GM19035 (cell line): ENCODE measurements at regions not wholly inside any gene's neighbourhood (a gene's known extent, or its start where the extent isn't known, plus 50 kb on each side); places are given as distances from the start of the nearest gene placed in this dataset.

Experiments
- ATAC-seq: cut with Tn5 transposase; IDR thresholded peaks from one replicate; pipeline ENCODE4 v1.9.1; 2021; ENCODE audit not compliant: unreplicated experiment

- ATAC-seq, result no peak
Observed at GRCh38 chr9:134243778-134244467, 79.6 kb upstream of the RNU6ATAC start.

GRCh38 chr9:134245179-134245578, 80.8 kb upstream of the RNU6ATAC start:
- no peak for ATAC-seq

- ATAC-seq, result no peak
Observed at GRCh38 chr9:134247918-134248631, 78.2 kb upstream of the RXRA start.

- no peak for ATAC-seq
Observed at GRCh38 chr9:134251296-134252069, 74.8 kb upstream of the RXRA start.

GRCh38 chr9:134252084-134252830, 74.0 kb upstream of the RXRA start:
- ATAC-seq, result no peak

- no peak for ATAC-seq
Observed at GRCh38 chr9:134253606-134254205, 72.5 kb upstream of the RXRA start.

GRCh38 chr9:134258332-134258731, 67.9 kb upstream of the RXRA start:
- ATAC-seq, result no peak

GRCh38 chr9:134258828-134259546, 67.3 kb upstream of the RXRA start:
- no peak for ATAC-seq

GRCh38 chr9:134259708-134260107, 66.5 kb upstream of the RXRA start:
- no peak for ATAC-seq

GRCh38 chr9:134260801-134261200, 65.5 kb upstream of the RXRA start:
- ATAC-seq, result no peak

GRCh38 chr9:134262035-134262434, 64.2 kb upstream of the RXRA start:
- no peak for ATAC-seq

- ATAC-seq, result no peak
Observed at GRCh38 chr9:134263596-134263995, 62.7 kb upstream of the RXRA start.

GRCh38 chr9:134264169-134264568, 62.1 kb upstream of the RXRA start:
- ATAC-seq, result no peak

- no peak for ATAC-seq
Observed at GRCh38 chr9:134265078-134265477, 61.2 kb upstream of the RXRA start.

GRCh38 chr9:134266418-134266817, 59.8 kb upstream of the RXRA start:
- ATAC-seq, result no peak

GRCh38 chr9:134267305-134267880, 58.9 kb upstream of the RXRA start:
- ATAC-seq, result no peak

GRCh38 chr9:134267881-134268724, 58.2 kb upstream of the RXRA start:
- peak; percentile 60 for ATAC-seq

- no peak for ATAC-seq
Observed at GRCh38 chr9:134268747-134269146, 57.5 kb upstream of the RXRA start.
